22Rv1 (cell line): ENCODE measurements at regions not wholly inside any gene's neighbourhood (a gene's known extent, or its start where the extent isn't known, plus 50 kb on each side); places are given as distances from the start of the nearest gene placed in this dataset.

Experiments
- ZFX ChIP-seq: fragments of 450-650 bp; IDR thresholded peaks from 2 replicates; pipeline ENCODE4 v1.6.1; 2017; ENCODE audit warnings: antibody characterized with exemption, borderline replicate concordance
- TF ChIP-seq, protein P1 (sequence below): fragments of 450-650 bp; IDR thresholded peaks from 2 replicates; pipeline ENCODE4 v1.5.1; 2017; ENCODE audit warnings: mild to moderate bottlenecking

DNA sequence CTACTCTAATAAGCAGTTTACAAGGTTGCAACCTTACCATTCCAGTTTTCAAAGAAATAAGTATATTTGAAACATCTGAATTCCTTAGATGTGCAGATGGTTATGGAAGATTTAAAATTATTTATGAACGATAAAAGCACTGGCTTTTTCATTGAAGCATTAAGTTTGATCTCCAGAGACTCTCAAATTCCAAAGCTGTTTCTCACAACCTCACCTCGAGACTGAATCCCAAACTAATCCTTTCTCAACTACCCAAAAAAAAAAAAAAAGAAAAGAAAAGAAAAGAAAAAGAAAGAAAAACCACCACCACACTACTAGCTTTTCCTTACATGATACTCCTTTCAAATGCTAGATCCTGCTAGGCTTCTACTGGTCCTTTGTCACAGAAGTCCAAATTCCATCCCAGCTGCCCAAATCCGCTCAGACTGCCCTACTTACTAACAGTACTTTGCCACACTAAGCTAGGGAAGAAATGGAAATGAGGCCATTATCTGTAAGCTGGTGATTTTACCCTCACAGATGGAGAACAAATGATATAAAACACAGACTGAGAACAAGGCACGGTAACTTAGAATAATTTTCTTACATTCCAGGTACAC lies 100.6 kb upstream of the CDK1 start:
- TF ChIP-seq, protein P1, sequence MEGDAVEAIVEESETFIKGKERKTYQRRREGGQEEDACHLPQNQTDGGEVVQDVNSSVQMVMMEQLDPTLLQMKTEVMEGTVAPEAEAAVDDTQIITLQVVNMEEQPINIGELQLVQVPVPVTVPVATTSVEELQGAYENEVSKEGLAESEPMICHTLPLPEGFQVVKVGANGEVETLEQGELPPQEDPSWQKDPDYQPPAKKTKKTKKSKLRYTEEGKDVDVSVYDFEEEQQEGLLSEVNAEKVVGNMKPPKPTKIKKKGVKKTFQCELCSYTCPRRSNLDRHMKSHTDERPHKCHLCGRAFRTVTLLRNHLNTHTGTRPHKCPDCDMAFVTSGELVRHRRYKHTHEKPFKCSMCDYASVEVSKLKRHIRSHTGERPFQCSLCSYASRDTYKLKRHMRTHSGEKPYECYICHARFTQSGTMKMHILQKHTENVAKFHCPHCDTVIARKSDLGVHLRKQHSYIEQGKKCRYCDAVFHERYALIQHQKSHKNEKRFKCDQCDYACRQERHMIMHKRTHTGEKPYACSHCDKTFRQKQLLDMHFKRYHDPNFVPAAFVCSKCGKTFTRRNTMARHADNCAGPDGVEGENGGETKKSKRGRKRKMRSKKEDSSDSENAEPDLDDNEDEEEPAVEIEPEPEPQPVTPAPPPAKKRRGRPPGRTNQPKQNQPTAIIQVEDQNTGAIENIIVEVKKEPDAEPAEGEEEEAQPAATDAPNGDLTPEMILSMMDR, result no peak
- TF ChIP-seq ZFX, result no peak
